ENCODE measurements at regions not wholly inside any gene's neighbourhood (a gene's known extent, or its start where the extent isn't known, plus 50 kb on each side); places are given as distances from the start of the nearest gene placed in this dataset.

DNA sequence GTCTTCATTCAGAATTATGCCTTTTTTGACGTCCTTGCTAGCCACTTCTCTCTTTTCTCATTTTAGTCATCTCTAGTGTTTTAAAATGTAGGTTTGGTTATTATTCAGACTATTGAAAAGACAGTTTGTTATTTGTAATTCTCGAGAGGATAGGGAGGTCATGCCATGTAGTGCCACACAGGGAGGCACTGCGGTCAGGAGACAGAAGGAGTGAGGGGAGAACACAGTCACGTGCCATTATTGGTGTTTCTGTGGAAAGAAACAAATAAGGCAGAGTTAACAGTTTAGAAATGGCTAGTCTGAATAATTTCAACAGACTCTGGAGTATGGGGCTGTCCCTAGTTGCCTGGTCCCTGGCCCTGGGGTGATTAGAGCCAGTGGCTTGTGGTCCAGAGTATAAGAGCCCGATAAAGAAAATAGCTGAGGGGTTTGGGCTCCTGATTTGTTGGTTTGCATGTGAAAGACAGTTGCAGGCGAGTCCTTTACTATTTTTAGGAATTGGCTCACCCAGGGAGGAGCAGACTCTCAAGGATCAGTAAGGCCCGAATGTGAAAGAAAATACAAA lies 278.1 kb upstream of the SEL1L start:
- TF ChIP-seq SP1 (IDR thresholded peaks at IDR 0.05), result no peak
- no peak for TF ChIP-seq FOXK2 (IDR thresholded peaks at IDR 0.05)
- no peak for TF ChIP-seq TARDBP (IDR thresholded peaks at IDR 0.05)
- no peak for TF ChIP-seq SUZ12 (IDR thresholded peaks at IDR 0.05)
- TF ChIP-seq ELF4 (IDR thresholded peaks at IDR 0.05), result no peak
- no peak for TF ChIP-seq L3MBTL2 (conservative IDR thresholded peaks at IDR 0.05)
- TF ChIP-seq HDGF (IDR thresholded peaks at IDR 0.05; ENCODE audit: borderline replicate concordance), result no peak
- TF ChIP-seq FOXA1 (IDR thresholded peaks at IDR 0.05), result no peak
- TF ChIP-seq, protein P1, sequence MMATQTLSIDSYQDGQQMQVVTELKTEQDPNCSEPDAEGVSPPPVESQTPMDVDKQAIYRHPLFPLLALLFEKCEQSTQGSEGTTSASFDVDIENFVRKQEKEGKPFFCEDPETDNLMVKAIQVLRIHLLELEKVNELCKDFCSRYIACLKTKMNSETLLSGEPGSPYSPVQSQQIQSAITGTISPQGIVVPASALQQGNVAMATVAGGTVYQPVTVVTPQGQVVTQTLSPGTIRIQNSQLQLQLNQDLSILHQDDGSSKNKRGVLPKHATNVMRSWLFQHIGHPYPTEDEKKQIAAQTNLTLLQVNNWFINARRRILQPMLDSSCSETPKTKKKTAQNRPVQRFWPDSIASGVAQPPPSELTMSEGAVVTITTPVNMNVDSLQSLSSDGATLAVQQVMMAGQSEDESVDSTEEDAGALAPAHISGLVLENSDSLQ (IDR thresholded peaks at IDR 0.05), result no peak
- no peak for TF ChIP-seq BHLHE40 (IDR thresholded peaks at IDR 0.05; ENCODE audit: borderline replicate concordance)
- no peak for TF ChIP-seq ARNT (IDR thresholded peaks at IDR 0.05)
